ENCODE measurements at regions not wholly inside any gene's neighbourhood (a gene's known extent, or its start where the extent isn't known, plus 50 kb on each side); places are given as distances from the start of the nearest gene placed in this dataset.

- Histone ChIP-seq H3K36me3 (ENCODE audit: control insufficient read depth in 2 of 3, insufficient read depth in 3 of 3, low read length in 3 of 3) (no peaks in the 10 kb centered on the region), H3K9me3 (ENCODE audit: control insufficient read depth in 2 of 3, insufficient read depth in 1 of 3, low read length in 3 of 3) (no peaks in the 10 kb centered on the region), H3K27me3 (ENCODE audit: control insufficient read depth, insufficient read depth, low read length) (no peaks in the 10 kb centered on the region), H3K4me3 (ENCODE audit: low read length in 3 of 3) (no peak overlapping the region), H3K27ac (ENCODE audit: low read depth in 2 of 2, low read length in 2 of 2) (no peak overlapping the region), H3K9ac (ENCODE audit: low read length in 3 of 3) (no peak overlapping the region), H3K4me1 (ENCODE audit: control insufficient read depth in 2 of 3, insufficient read depth in 2 of 3, low read depth in 1 of 3, low read length in 3 of 3) (no peaks in the 10 kb centered on the region)
- DNase-seq (no peak), FAIRE-seq (no peak)
- intact Hi-C loops (cut with DNase I): no loop called here
- TF ChIP-seq, protein P1, sequence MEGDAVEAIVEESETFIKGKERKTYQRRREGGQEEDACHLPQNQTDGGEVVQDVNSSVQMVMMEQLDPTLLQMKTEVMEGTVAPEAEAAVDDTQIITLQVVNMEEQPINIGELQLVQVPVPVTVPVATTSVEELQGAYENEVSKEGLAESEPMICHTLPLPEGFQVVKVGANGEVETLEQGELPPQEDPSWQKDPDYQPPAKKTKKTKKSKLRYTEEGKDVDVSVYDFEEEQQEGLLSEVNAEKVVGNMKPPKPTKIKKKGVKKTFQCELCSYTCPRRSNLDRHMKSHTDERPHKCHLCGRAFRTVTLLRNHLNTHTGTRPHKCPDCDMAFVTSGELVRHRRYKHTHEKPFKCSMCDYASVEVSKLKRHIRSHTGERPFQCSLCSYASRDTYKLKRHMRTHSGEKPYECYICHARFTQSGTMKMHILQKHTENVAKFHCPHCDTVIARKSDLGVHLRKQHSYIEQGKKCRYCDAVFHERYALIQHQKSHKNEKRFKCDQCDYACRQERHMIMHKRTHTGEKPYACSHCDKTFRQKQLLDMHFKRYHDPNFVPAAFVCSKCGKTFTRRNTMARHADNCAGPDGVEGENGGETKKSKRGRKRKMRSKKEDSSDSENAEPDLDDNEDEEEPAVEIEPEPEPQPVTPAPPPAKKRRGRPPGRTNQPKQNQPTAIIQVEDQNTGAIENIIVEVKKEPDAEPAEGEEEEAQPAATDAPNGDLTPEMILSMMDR (IDR thresholded peaks at IDR 0.05; ENCODE audit: borderline replicate concordance, extremely low read depth, insufficient read depth): no peak
These were observed 725.0 kb upstream of the FLRT2 start for GRCh38 chr14:84804895-84805294.

DNA sequence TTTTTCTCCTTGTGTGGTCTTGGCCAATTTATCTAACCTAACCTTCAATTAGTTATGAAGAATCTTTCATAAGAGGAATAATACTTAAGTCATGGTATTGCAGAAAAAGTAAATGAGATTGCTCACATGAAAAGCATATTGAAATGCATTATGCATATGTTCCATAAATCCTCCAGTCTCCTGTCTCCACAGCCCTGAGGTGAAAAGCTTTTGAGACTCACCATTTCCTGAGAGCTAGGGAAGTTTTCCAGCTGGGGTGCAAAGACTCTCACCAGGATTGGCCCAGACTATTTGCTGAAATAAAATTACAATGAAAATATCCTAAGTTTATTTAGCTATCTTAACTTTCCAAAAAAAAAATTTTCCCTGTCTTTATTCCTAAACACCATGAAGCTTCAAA is 723.8 kb upstream of the FLRT2 start:
- no peak for DNase-seq
- Histone ChIP-seq H3K4me3 (ENCODE audit: low read length in 3 of 3) (no peak overlapping the region), H3K27me3 (ENCODE audit: control insufficient read depth, insufficient read depth, low read length) (no peaks in the 10 kb centered on the region), H3K36me3 (ENCODE audit: control insufficient read depth in 2 of 3, insufficient read depth in 3 of 3, low read length in 3 of 3) (no peaks in the 10 kb centered on the region), H3K9me3 (ENCODE audit: control insufficient read depth in 2 of 3, insufficient read depth in 1 of 3, low read length in 3 of 3) (no peaks in the 10 kb centered on the region), H3K27ac (ENCODE audit: low read depth in 2 of 2, low read length in 2 of 2) (no peak overlapping the region), H3K4me1 (ENCODE audit: control insufficient read depth in 2 of 3, insufficient read depth in 2 of 3, low read depth in 1 of 3, low read length in 3 of 3) (no peaks in the 10 kb centered on the region), H3K9ac (ENCODE audit: low read length in 3 of 3) (no peak overlapping the region)
- FAIRE-seq: no peak
- intact Hi-C loops (cut with DNase I): no loop called here
- TF ChIP-seq, protein P1 (IDR thresholded peaks at IDR 0.05; ENCODE audit: borderline replicate concordance, extremely low read depth, insufficient read depth): no peak

- Histone ChIP-seq H3K9ac (ENCODE audit: low read length in 3 of 3) (no peak overlapping the region), H3K9me3 (ENCODE audit: control insufficient read depth in 2 of 3, insufficient read depth in 1 of 3, low read length in 3 of 3) (no peaks in the 10 kb centered on the region), H3K27me3 (ENCODE audit: control insufficient read depth, insufficient read depth, low read length) (no peaks in the 10 kb centered on the region), H3K36me3 (ENCODE audit: control insufficient read depth in 2 of 3, insufficient read depth in 3 of 3, low read length in 3 of 3) (no peaks in the 10 kb centered on the region), H3K4me3 (ENCODE audit: low read length in 3 of 3) (no peak overlapping the region), H3K4me1 (ENCODE audit: control insufficient read depth in 2 of 3, insufficient read depth in 2 of 3, low read depth in 1 of 3, low read length in 3 of 3) (no peaks in the 10 kb centered on the region), H3K27ac (ENCODE audit: low read depth in 2 of 2, low read length in 2 of 2) (no peak overlapping the region)
- DNase-seq (no peak), FAIRE-seq (no peak)
- TF ChIP-seq, protein P1 (IDR thresholded peaks at IDR 0.05; ENCODE audit: borderline replicate concordance, extremely low read depth, insufficient read depth): no peak
- intact Hi-C loops (cut with DNase I): no loop called here
These were observed 723.3 kb upstream of the FLRT2 start for GRCh38 chr14:84806622-84807021.

DNA sequence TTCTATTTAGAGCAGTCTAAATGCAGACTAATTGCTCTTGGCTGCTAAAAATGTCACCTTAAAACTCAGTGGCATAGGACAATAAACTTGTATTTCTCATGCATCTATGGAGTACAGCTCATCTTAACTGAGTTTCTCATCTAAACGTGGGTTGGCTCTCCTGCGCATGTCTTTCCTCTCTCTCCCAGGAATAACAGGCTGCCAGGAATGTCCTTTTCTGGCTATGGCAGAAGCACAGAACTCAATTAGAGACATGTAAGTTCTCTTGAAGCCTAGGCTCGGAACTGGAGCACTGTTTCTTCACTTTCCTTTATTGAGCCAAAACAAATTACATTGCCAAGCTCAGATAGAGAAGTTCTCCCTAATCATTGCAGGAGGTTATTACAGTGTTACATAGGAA is 722.3 kb upstream of the FLRT2 start:
- no peaks in the 10 kb centered on the region for H3K36me3 ChIP-seq (ENCODE audit: control insufficient read depth in 2 of 3, insufficient read depth in 3 of 3, low read length in 3 of 3)
- H3K4me1 ChIP-seq (ENCODE audit: control insufficient read depth in 2 of 3, insufficient read depth in 2 of 3, low read depth in 1 of 3, low read length in 3 of 3): no peaks in the 10 kb centered on the region
- H3K9me3 ChIP-seq (ENCODE audit: control insufficient read depth in 2 of 3, insufficient read depth in 1 of 3, low read length in 3 of 3): no peaks in the 10 kb centered on the region
- no peaks in the 10 kb centered on the region for H3K27me3 ChIP-seq (ENCODE audit: control insufficient read depth, insufficient read depth, low read length)
- H3K27ac ChIP-seq (ENCODE audit: low read depth in 2 of 2, low read length in 2 of 2): no peak overlapping the region
- DNase-seq (no peak), FAIRE-seq (no peak)
- H3K9ac ChIP-seq (ENCODE audit: low read length in 3 of 3): no peak overlapping the region
- intact Hi-C loops (cut with DNase I): no loop called here
- TF ChIP-seq, protein P1 (IDR thresholded peaks at IDR 0.05; ENCODE audit: borderline replicate concordance, extremely low read depth, insufficient read depth): no peak
- no peak overlapping the region for H3K4me3 ChIP-seq (ENCODE audit: low read length in 3 of 3)

Data from kidney (tissue), 13 donors.